BLaER1 treated with 17β-estradiol and CSF1 and Interleukin-3, amounts not matched to agents 10 nM and 100 nM (cell line): ENCODE measurements at regions not wholly inside any gene's neighbourhood (a gene's known extent, or its start where the extent isn't known, plus 50 kb on each side); places are given as distances from the start of the nearest gene placed in this dataset.

Source experiments
- H3K27ac ChIP-seq, 11 experiments: shearing (Covaris generic); formaldehyde crosslinking; 2 replicates each; pipeline ENCODE4 v1.8.1; 2022
- H3K27me3 ChIP-seq, 11 experiments: shearing (Covaris generic); formaldehyde crosslinking; 2 replicates each; pipeline ENCODE4 v1.8.1; 2022
- H3K36me3 ChIP-seq, 11 experiments: shearing (Covaris generic); formaldehyde crosslinking; 2 replicates each; pipeline ENCODE4 v1.8.1; 2022
- H3K4me1 ChIP-seq, 10 experiments: shearing (Covaris generic); formaldehyde crosslinking; 2 replicates each; pipeline ENCODE4 v1.8.1; 2022
- H3K4me2 ChIP-seq, 11 experiments: shearing (Covaris generic); formaldehyde crosslinking; 2 replicates each; pipeline ENCODE4 v1.8.1; 2022
- H3K4me3 ChIP-seq, 10 experiments: shearing (Covaris generic); formaldehyde crosslinking; 2 replicates each; pipeline ENCODE4 v1.8.1; 2022
- H3K9ac ChIP-seq, 11 experiments: shearing (Covaris generic); formaldehyde crosslinking; 2 replicates each; pipeline ENCODE4 v1.8.1; 2022
- H3K9me3 ChIP-seq, 11 experiments: shearing (Covaris generic); formaldehyde crosslinking; replicated peaks in 1 of 11; 2 replicates each; pipeline ENCODE4 v1.8.1; 2022
- H4K20me1 ChIP-seq, 11 experiments: shearing (Covaris generic); formaldehyde crosslinking; 2 replicates each; pipeline ENCODE4 v1.8.1; 2022
- Cebpa-rat ChIP-seq, 11 experiments: shearing (Covaris generic); IDR thresholded peaks; 2 replicates each; pipeline ENCODE4 v1.8.1; 2022

DNA sequence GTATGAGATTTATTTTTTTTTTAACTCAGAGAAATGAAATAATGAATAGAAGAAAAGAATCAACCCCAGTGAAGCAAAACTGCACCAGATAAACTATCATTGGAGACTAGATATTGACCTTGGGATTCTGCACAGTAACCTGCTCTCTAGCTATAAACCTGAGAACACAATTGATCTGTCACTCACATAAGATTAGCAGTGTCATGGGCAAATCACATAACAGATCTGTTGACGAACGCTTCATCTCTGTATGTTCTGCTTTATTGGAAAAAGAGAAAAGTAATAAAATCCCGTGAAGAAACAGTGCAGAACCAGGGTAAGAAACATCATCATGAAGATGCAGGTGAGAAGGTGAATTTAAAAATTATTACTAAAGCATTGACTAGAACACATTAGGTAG, 52.8 kb upstream of the RGS17 start:
- Histone ChIP-seq H3K36me3 (no peaks in the 10 kb centered on the region), H3K4me3 (no peak overlapping the region), H3K9me3 (peaks cover 0 to 12% (median 6%) of the 10 kb centered on the region in 11 experiments; a peak in 7 of 22 replicates), H3K27me3 (no peaks in the 10 kb centered on the region), H3K4me1 (peaks cover 0 to 6% (median 0%) of the 10 kb centered on the region in 10 experiments; a peak in 3 of 20 replicates), H3K4me2 (no peak overlapping the region), H3K27ac (no peak overlapping the region), H4K20me1 (no peaks in the 10 kb centered on the region), H3K9ac (no peak overlapping the region)
- no peak for TF ChIP-seq Cebpa-rat (IDR thresholded peaks at IDR 0.05)
